Prostate gland (tissue), 2 donors: ENCODE measurements at regions not wholly inside any gene's neighbourhood (a gene's known extent, or its start where the extent isn't known, plus 50 kb on each side); places are given as distances from the start of the nearest gene placed in this dataset.

Source experiments
- DNase-seq: peaks from one replicate; pipeline ENCODE4 v3.0.0-alpha.2; 2019; ENCODE audit warnings: low spot score
- H3K27ac ChIP-seq, 2 donors: fragments of 200-600 bp; sonication (generic); 2 replicates each; pipeline ENCODE4 v1.5.1; 2017 to 2019
- H3K27me3 ChIP-seq: fragments of 200-600 bp; sonication (generic); replicated peaks from 2 replicates; pipeline ENCODE4 v1.5.1; 2019; ENCODE audit not compliant: insufficient read depth
- H3K36me3 ChIP-seq, 2 donors: fragments of 200-600 bp; sonication (generic); 1 replicate in 1 of 2; 2 replicates in 1 of 2; pipeline versions ENCODE4 v1.5.1 to v1.8.1; 2017 to 2019
- H3K4me1 ChIP-seq: fragments of 200-600 bp; sonication (generic); replicated peaks from 2 replicates; pipeline ENCODE4 v1.5.1; 2019
- H3K4me3 ChIP-seq, 2 donors: fragments of 200-600 bp; sonication (generic); 2 replicates each; pipeline ENCODE4 v1.5.1; 2017 to 2019
- H3K9me3 ChIP-seq: fragments of 200-600 bp; sonication (generic); 2 replicates; pipeline ENCODE4 v1.5.1; 2017
- POLR2A ChIP-seq: fragments of 450-650 bp; IDR thresholded peaks from one replicate; pipeline ENCODE4 v1.6.1; 2016; ENCODE audit warnings: antibody characterized with exemption, mild to moderate bottlenecking
- POLR2AphosphoS5 ChIP-seq: sonication (generic); formaldehyde crosslinking; IDR thresholded peaks from one replicate; pipeline ENCODE4 v1.6.1; 2017; ENCODE audit warnings: antibody characterized with exemption
- WGBS: methylation state at CpG from one replicate; pipeline ENCODE4 v1.1.5; 2018; 5-methylcytosine and 5-hydroxymethylcytosine counted together
- intact Hi-C: fragments of 100-400 bp; cut with DNase I; formaldehyde crosslinking; loops from one replicate; pipeline ENCODE4 v1.14.2; 2022
- TF ChIP-seq, protein P1 (sequence below), 4 experiments: fragments of 200-600 bp in 2 of 4; fragments of 450-650 bp in 2 of 4; sonication (generic) in 2 of 4; IDR thresholded peaks; 1 replicate in 3 of 4; 2 replicates in 1 of 4; pipeline ENCODE4 v1.5.1; 2016 to 2019; ENCODE audit warnings: antibody characterized with exemption in 4 of 4, mild to moderate bottlenecking in 2 of 4, moderate library complexity in 2 of 4

- TF ChIP-seq POLR2AphosphoS5 (no peak), POLR2A (no peak)
- TF ChIP-seq, protein P1, sequence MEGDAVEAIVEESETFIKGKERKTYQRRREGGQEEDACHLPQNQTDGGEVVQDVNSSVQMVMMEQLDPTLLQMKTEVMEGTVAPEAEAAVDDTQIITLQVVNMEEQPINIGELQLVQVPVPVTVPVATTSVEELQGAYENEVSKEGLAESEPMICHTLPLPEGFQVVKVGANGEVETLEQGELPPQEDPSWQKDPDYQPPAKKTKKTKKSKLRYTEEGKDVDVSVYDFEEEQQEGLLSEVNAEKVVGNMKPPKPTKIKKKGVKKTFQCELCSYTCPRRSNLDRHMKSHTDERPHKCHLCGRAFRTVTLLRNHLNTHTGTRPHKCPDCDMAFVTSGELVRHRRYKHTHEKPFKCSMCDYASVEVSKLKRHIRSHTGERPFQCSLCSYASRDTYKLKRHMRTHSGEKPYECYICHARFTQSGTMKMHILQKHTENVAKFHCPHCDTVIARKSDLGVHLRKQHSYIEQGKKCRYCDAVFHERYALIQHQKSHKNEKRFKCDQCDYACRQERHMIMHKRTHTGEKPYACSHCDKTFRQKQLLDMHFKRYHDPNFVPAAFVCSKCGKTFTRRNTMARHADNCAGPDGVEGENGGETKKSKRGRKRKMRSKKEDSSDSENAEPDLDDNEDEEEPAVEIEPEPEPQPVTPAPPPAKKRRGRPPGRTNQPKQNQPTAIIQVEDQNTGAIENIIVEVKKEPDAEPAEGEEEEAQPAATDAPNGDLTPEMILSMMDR (IDR thresholded peaks at IDR 0.05) = no peak
- Histone ChIP-seq H3K4me3 (no peak overlapping the region), H3K27ac (no peak overlapping the region), H3K36me3 (no peaks in the 10 kb centered on the region), H3K4me1 (no peaks in the 10 kb centered on the region), H3K27me3 (no peaks in the 10 kb centered on the region), H3K9me3 (no peaks in the 10 kb centered on the region)
- DNase-seq = no peak
- intact Hi-C loops = no loop called here
Measured at GRCh38 chr4:18756671-18757070, 735.1 kb upstream of the LCORL start.

GRCh38 chr4:18754180-18754579 is 732.6 kb upstream of the LCORL start:
- no peak overlapping the region for H3K4me3 ChIP-seq
- no peak for DNase-seq

GRCh38 chr4:18751083-18751482 is 729.5 kb upstream of the LCORL start:
- Histone ChIP-seq H3K9me3 (no peaks in the 10 kb centered on the region), H3K4me1 (no peaks in the 10 kb centered on the region), H3K27ac (no peak overlapping the region), H3K27me3 (no peaks in the 10 kb centered on the region), H3K4me3 (no peak overlapping the region), H3K36me3 (no peaks in the 10 kb centered on the region)
- TF ChIP-seq POLR2AphosphoS5 (no peak), POLR2A (no peak)
- TF ChIP-seq, protein P1 (IDR thresholded peaks at IDR 0.05) = no peak
- 76% methylated on average over 1 of the region's 1 CpG for WGBS
- no peak for DNase-seq
- intact Hi-C loops = no loop called here

More at GRCh38 chr4:18754180-18754579, 732.6 kb upstream of the LCORL start:
- no peak for TF ChIP-seq POLR2AphosphoS5
- TF ChIP-seq POLR2A = no peak
- TF ChIP-seq, protein P1 (IDR thresholded peaks at IDR 0.05) = no peak
- Histone ChIP-seq H3K27me3 (no peaks in the 10 kb centered on the region), H3K36me3 (no peaks in the 10 kb centered on the region), H3K27ac (no peak overlapping the region), H3K4me1 (no peaks in the 10 kb centered on the region), H3K9me3 (no peaks in the 10 kb centered on the region)
- 47% methylated on average over 2 of the region's 2 CpGs for WGBS
- intact Hi-C loops = no loop called here

DNA sequence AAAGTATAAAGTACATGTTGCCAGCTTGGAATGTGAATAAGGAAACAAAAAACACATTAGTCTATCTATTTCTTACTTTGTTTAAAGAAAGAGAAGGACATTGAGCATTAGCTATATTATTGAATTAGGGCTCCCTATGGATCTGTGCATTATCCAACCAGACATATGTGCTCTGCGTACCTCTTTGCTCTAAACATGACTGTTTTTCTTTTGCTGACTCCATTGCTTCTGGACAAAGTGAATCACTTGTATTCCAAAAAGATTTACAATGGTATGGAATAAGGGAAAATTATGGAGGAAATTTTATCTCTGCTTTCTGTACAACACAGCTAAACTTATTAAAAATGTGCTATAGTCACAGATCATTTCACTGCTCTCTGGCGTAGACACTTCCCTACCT is 727.8 kb upstream of the LCORL start:
- intact Hi-C loops = no loop called here
- H3K4me3 ChIP-seq = no peak overlapping the region
- no peak for DNase-seq
- H3K4me1 ChIP-seq = no peaks in the 10 kb centered on the region
- no peaks in the 10 kb centered on the region for H3K27me3 ChIP-seq
- WGBS = 67% methylated on average over 2 of the region's 2 CpGs
- H3K36me3 ChIP-seq = no peaks in the 10 kb centered on the region
- H3K27ac ChIP-seq = no peak overlapping the region
- TF ChIP-seq POLR2AphosphoS5 (no peak), POLR2A (no peak)
- H3K9me3 ChIP-seq = no peaks in the 10 kb centered on the region

- H3K4me3 ChIP-seq = no peak overlapping the region
- H3K27ac ChIP-seq = no peak overlapping the region
- DNase-seq = no peak
- TF ChIP-seq POLR2A (no peak), POLR2AphosphoS5 (no peak)
- TF ChIP-seq, protein P1 (IDR thresholded peaks at IDR 0.05) = no peak
- H3K4me1 ChIP-seq = no peaks in the 10 kb centered on the region
- no peaks in the 10 kb centered on the region for H3K36me3 ChIP-seq
- H3K27me3 ChIP-seq = no peaks in the 10 kb centered on the region
- no peaks in the 10 kb centered on the region for H3K9me3 ChIP-seq
- intact Hi-C loops = no loop called here
Measured at GRCh38 chr4:18736551-18736950, 715.0 kb upstream of the LCORL start.
